HCT116 (cell line): ENCODE measurements at regions not wholly inside any gene's neighbourhood (a gene's known extent, or its start where the extent isn't known, plus 50 kb on each side); places are given as distances from the start of the nearest gene placed in this dataset.

Experiments
- ATAC-seq: fragments of 200-7000 bp; cut with Tn5 transposase; 2 replicates; pipeline ENCODE4 v1.9.1; 2020; ENCODE audit warnings: mild to moderate bottlenecking, moderate library complexity
- BruUV-seq: library from RNA; stranded (reverse); fragments of 400-500 nt; replicated peaks from 2 replicates; lab custom pipeline; 2021; lab: Mats Ljungman, UMichigan
- CTCF ChIA-PET: fragments of 300-600 bp; sonication (Branson Sonifier 250); formaldehyde crosslinking; loops from one replicate; lab custom pipeline; 2021; ENCODE audit warnings: antibody characterized with exemption; lab: Charles Lee
- POLR2A ChIA-PET: fragments of 300-600, 350-600 bp; sonication (Branson Sonifier 250); formaldehyde crosslinking; loops from one replicate; lab custom pipeline; 2021; ENCODE audit warnings: antibody characterized with exemption; lab: Charles Lee
- RAD21 ChIA-PET, 2 experiments: fragments of 300-600 bp; sonication (Branson Sonifier 250); formaldehyde crosslinking; loops; one replicate each; lab custom pipeline; 2023; ENCODE audit warnings: low total read pairs in 2 of 2; ENCODE audit not compliant: uncharacterized antibody in 2 of 2, unreplicated experiment in 2 of 2, low non-redundant PET in 1 of 2; lab: Charles Lee
- DNase-seq: peaks from one replicate; pipeline ENCODE4 v3.0.0-alpha.2; 2010; ENCODE audit warnings: low read depth, low spot score
- H2AFZ ChIP-seq: fragments of 200-600 bp; shearing (Covaris generic), sonication (generic); 2 replicates; pipeline ENCODE4 v1.6.1; 2017; ENCODE audit warnings: low read depth, mixed run types, mixed read lengths, antibody characterized with exemption, low read length; ENCODE audit not compliant: poor library complexity, severe bottlenecking
- H3K27ac ChIP-seq: 2 replicates; pipeline ENCODE4 v1.5.1; 2012; ENCODE audit warnings: low read depth, low read length
- H3K27me3 ChIP-seq: fragments of 200-600 bp; sonication (generic); 2 replicates; pipeline ENCODE4 v1.6.1; 2016; ENCODE audit warnings: mixed run types, low read length, mixed read lengths; ENCODE audit not compliant: insufficient read depth
- H3K36me3 ChIP-seq, 2 experiments: fragments of 200-500 bp in 1 of 2; fragments of 200-600 bp in 1 of 2; sonication (Bioruptor generic) in 1 of 2; sonication (generic) in 1 of 2; 2 replicates each; pipeline versions ENCODE4 v1.5.1 to v1.6.1; 2014 to 2016; ENCODE audit warnings: low read length in 2 of 2, inconsistent platforms in 1 of 2, mixed read lengths in 1 of 2, mixed run types in 1 of 2; ENCODE audit not compliant: insufficient read depth in 2 of 2, control insufficient read depth in 1 of 2
- H3K4me1 ChIP-seq, 2 experiments: fragments of 200-600 bp in 1 of 2; sonication (generic) in 1 of 2; 2 replicates each; pipeline versions ENCODE4 v1.5.1 to v1.6.1; 2012 to 2017; ENCODE audit warnings: low read length in 2 of 2, inconsistent platforms in 1 of 2, mild to moderate bottlenecking in 1 of 2, mixed read lengths in 1 of 2, mixed run types in 1 of 2, moderate library complexity in 1 of 2; ENCODE audit not compliant: insufficient read depth in 2 of 2, control insufficient read depth in 1 of 2
- H3K4me2 ChIP-seq: fragments of 200-600 bp; sonication (generic); 2 replicates; pipeline ENCODE4 v1.6.1; 2017; ENCODE audit warnings: mixed run types, low read length, mixed read lengths
- H3K4me3 ChIP-seq, 2 experiments: fragments of 200-600 bp in 1 of 2; sonication (generic) in 1 of 2; replicated peaks in 1 of 2; 2 replicates each; pipeline ENCODE4 v1.5.1; 2011 to 2016; ENCODE audit warnings: low read length in 2 of 2, control low read depth in 1 of 2, low read depth in 1 of 2, mild to moderate bottlenecking in 1 of 2, mixed read lengths in 1 of 2, mixed run types in 1 of 2
- H3K79me2 ChIP-seq: fragments of 200-600 bp; sonication (generic); 2 replicates; pipeline ENCODE4 v1.6.1; 2017; ENCODE audit warnings: mild to moderate bottlenecking, mixed run types, low read length, moderate library complexity, mixed read lengths; ENCODE audit not compliant: insufficient read depth
- H3K9ac ChIP-seq: fragments of 200-600 bp; sonication (generic); 2 replicates; pipeline ENCODE4 v1.6.1; 2016; ENCODE audit warnings: low read length, mixed read lengths
- H3K9me2 ChIP-seq: fragments of 200-600 bp; sonication (generic), shearing (Covaris generic); 2 replicates; pipeline ENCODE4 v1.6.1; 2017; ENCODE audit warnings: mixed run types, mild to moderate bottlenecking, moderate library complexity; ENCODE audit not compliant: insufficient read depth
- H3K9me3 ChIP-seq, 2 experiments: fragments of 200-500 bp in 1 of 2; fragments of 200-600 bp in 1 of 2; sonication (Bioruptor generic) in 1 of 2; sonication (generic) in 1 of 2; 2 replicates each; pipeline ENCODE4 v1.6.1; 2014 to 2017; ENCODE audit warnings: low read length in 2 of 2, mixed read lengths in 2 of 2, inconsistent platforms in 1 of 2, low read depth in 1 of 2, mild to moderate bottlenecking in 1 of 2, mixed run types in 1 of 2, moderate library complexity in 1 of 2; ENCODE audit not compliant: control insufficient read depth in 1 of 2, insufficient read depth in 1 of 2
- H4K20me1 ChIP-seq: fragments of 200-600 bp; sonication (generic), shearing (Covaris generic); 2 replicates; pipeline ENCODE4 v1.6.1; 2017; ENCODE audit warnings: mixed run types, mild to moderate bottlenecking, moderate library complexity; ENCODE audit not compliant: insufficient read depth
- CBX3 ChIP-seq: IDR thresholded peaks from 2 replicates; pipeline ENCODE4 v1.6.1; 2012; ENCODE audit warnings: low read depth
- CEBPB ChIP-seq: IDR thresholded peaks from 2 replicates; pipeline ENCODE4 v1.6.1; 2012; ENCODE audit warnings: low read depth
- EZH2phosphoT487 ChIP-seq: fragments of 200-600 bp; IDR thresholded peaks from 2 replicates; pipeline ENCODE4 v1.6.1; 2018; ENCODE audit warnings: antibody characterized with exemption, borderline replicate concordance
- RAD21 ChIP-seq: IDR thresholded peaks from 2 replicates; pipeline ENCODE4 v1.6.1; 2012; ENCODE audit warnings: low read depth, mild to moderate bottlenecking
- SIN3A ChIP-seq: IDR thresholded peaks from 2 replicates; pipeline ENCODE4 v1.6.1; 2012; ENCODE audit warnings: low read depth
- SRF ChIP-seq: IDR thresholded peaks from 2 replicates; pipeline ENCODE4 v1.6.1; 2012; ENCODE audit warnings: low read depth
- TCF7L2 ChIP-seq: IDR thresholded peaks from 2 replicates; pipeline ENCODE4 v1.7.0; 2011; ENCODE audit warnings: borderline replicate concordance, inconsistent platforms; ENCODE audit not compliant: insufficient read depth, insufficient read length; ENCODE audit errors: extremely low read depth
- YY1 ChIP-seq: IDR thresholded peaks from 2 replicates; pipeline ENCODE4 v1.6.1; 2011; ENCODE audit warnings: low read length, low read depth, moderate library complexity, mild to moderate bottlenecking; ENCODE audit not compliant: insufficient replicate concordance; ENCODE audit errors: extremely low read depth
- ZNF274 ChIP-seq: fragments of 200-500 bp; sonication (Bioruptor generic); IDR thresholded peaks from 2 replicates; pipeline ENCODE4 v1.6.1; 2014; ENCODE audit warnings: mild to moderate bottlenecking, low read depth, low read length, inconsistent platforms
- intact Hi-C: fragments of 100-400 bp; cut with micrococcal nuclease; formaldehyde crosslinking; loops from 2 replicates; pipeline ENCODE4 v1.10.0; 2022
- TF ChIP-seq, protein P1 (sequence below): IDR thresholded peaks from 2 replicates; pipeline ENCODE4 v1.6.1; 2011; ENCODE audit warnings: mild to moderate bottlenecking, low read length, moderate library complexity; ENCODE audit not compliant: insufficient replicate concordance; ENCODE audit errors: extremely low read depth
- TF ChIP-seq, protein P2 (sequence below): IDR thresholded peaks from 2 replicates; pipeline ENCODE4 v1.6.1; 2012

DNA sequence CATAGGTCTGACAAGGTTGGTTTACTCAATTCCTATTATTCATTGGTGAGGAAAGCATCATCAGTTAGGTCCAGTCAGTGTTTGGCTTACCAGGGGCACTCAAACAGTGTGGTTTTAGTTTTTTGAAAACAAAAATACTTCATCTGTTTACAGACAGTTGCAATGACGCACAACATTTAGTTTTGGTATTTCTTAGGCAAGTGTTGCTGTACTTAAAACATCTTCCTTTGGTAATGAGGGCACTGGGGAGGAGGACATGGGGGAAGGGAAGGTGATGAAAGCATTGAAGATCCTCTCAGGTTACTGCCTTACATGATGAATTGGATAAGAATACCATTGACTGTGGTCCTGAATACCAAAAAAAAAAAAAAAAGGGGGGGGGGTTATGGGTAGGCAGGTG, 93.7 kb upstream of the MAOA start:
- no peak overlapping the region for H3K27ac ChIP-seq
- H3K4me2 ChIP-seq: no peak overlapping the region
- H3K4me1 ChIP-seq: no peaks in the 10 kb centered on the region
- no peaks in the 10 kb centered on the region for H3K9me2 ChIP-seq
- DNase-seq (no peak), ATAC-seq (no peak)
- ChIA-PET CTCF (no interaction called here), POLR2A (no interaction called here), RAD21 (no interaction called here)
- no peaks in the 10 kb centered on the region for H3K36me3 ChIP-seq
- H3K9me3 ChIP-seq: no peaks in the 10 kb centered on the region
- H3K27me3 ChIP-seq: no peaks in the 10 kb centered on the region
- H3K9ac ChIP-seq: no peak overlapping the region
- no peak overlapping the region for H3K4me3 ChIP-seq
- no peaks in the 10 kb centered on the region for H3K79me2 ChIP-seq
- TF ChIP-seq, protein P1, sequence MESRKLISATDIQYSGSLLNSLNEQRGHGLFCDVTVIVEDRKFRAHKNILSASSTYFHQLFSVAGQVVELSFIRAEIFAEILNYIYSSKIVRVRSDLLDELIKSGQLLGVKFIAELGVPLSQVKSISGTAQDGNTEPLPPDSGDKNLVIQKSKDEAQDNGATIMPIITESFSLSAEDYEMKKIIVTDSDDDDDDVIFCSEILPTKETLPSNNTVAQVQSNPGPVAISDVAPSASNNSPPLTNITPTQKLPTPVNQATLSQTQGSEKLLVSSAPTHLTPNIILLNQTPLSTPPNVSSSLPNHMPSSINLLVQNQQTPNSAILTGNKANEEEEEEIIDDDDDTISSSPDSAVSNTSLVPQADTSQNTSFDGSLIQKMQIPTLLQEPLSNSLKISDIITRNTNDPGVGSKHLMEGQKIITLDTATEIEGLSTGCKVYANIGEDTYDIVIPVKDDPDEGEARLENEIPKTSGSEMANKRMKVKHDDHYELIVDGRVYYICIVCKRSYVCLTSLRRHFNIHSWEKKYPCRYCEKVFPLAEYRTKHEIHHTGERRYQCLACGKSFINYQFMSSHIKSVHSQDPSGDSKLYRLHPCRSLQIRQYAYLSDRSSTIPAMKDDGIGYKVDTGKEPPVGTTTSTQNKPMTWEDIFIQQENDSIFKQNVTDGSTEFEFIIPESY: no peak
- TF ChIP-seq ZNF274 (no peak), EZH2phosphoT487 (no peak), SIN3A (no peak), SRF (no peak), YY1 (no peak)
- TF ChIP-seq, protein P2, sequence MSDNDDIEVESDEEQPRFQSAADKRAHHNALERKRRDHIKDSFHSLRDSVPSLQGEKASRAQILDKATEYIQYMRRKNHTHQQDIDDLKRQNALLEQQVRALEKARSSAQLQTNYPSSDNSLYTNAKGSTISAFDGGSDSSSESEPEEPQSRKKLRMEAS: no peak
- H4K20me1 ChIP-seq: no peaks in the 10 kb centered on the region
- intact Hi-C loops: no loop called here
- H2AFZ ChIP-seq: no peak overlapping the region
- no TSS peak for BruUV-seq

DNA sequence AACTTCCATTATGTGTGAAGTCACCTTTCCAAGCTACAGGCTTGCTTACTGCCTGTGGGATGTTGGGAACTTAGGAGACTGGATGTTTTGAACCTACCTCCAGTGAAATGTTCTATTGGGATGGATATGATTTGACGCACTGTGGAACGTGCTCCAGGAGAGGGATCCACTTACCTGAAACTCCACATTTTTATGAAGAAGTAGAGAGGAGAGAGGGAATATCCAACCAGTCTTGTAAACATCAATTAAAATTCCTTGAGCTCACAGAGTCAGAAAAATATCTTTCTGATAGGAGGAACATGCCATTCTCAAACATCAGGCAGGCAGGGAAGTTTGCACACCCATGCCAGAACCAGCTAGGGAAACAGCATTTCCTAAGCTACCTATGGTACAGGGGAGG, 91.1 kb upstream of the MAOA start:
- no peaks in the 10 kb centered on the region for H4K20me1 ChIP-seq
- H3K4me1 ChIP-seq: no peaks in the 10 kb centered on the region
- CTCF ChIA-PET: interaction anchor here (1.7 kb wide), 1 partner anchor 185 kb away, joined by 9 read pairs; no protein-coding TSS in a partner anchor
- no peak overlapping the region for H2AFZ ChIP-seq
- no TSS peak for BruUV-seq
- intact Hi-C loops: no loop called here
- no peak overlapping the region for H3K9ac ChIP-seq
- DNase-seq: no peak
- no peak overlapping the region for H3K27ac ChIP-seq
- RAD21 ChIA-PET: interaction anchor here (0.7 to 1.2 kb wide), 3 partner anchors 31 to 185 kb away, joined by 3 to 4 read pairs (median 4); no protein-coding TSS in a partner anchor
- TF ChIP-seq CBX3: no peak
- TF ChIP-seq CEBPB: no peak
- peak; percentile 18; the same call in 1 of the 2 replicates for TF ChIP-seq RAD21
- no peak for TF ChIP-seq TCF7L2
- TF ChIP-seq YY1: no peak
- TF ChIP-seq EZH2phosphoT487: no peak
- no peaks in the 10 kb centered on the region for H3K27me3 ChIP-seq
- H3K36me3 ChIP-seq: no peaks in the 10 kb centered on the region
- H3K9me3 ChIP-seq: no peaks in the 10 kb centered on the region
- no peaks in the 10 kb centered on the region for H3K79me2 ChIP-seq
- POLR2A ChIA-PET: no interaction called here
- H3K4me2 ChIP-seq: no peak overlapping the region
- no peak for ATAC-seq
- no peak overlapping the region for H3K4me3 ChIP-seq
- H3K9me2 ChIP-seq: no peaks in the 10 kb centered on the region
